ENCODE measurements at regions not wholly inside any gene's neighbourhood (a gene's known extent, or its start where the extent isn't known, plus 50 kb on each side); places are given as distances from the start of the nearest gene placed in this dataset.

DNA sequence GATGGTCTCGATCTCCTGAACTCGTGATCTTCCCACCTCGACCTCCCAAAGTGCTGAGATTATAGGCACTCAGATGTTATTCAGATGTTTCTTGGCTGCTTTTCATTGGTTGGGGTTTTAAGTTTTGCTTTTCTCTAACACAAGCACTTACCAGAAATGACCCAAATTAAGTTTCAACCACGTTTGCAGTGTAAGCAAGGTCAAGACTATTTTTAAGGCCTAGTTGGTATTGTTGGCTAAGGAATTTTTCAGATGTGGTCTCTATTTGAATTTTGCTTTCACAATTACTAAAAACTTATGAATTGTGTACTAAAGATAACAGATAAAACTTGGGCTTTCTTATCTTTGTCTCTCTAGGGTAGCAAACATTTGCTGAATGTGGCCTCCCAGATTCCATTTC is 1756.9 kb upstream of the TENM3 start:
- DNase-seq (ENCODE audit: extremely low read depth, low read depth, low spot score) = no peak

DNA sequence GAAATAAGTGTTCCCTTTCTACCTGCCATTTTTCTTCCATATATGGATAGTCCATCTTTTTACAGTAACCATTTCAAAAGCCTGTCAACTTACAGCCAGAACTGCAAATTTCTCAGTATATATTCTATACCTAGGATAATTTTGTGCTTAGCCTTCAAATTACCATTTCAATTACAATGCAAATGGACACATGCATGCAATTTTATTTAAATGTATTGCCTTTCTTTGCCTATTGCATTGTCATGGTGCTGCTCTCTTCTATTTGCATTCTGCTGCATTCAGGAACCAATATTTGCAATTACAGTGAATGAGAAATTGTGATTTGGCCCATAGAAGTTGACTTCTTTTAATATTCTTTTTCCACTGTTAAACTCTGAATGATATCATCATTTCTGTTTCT is 1753.4 kb upstream of the TENM3 start:
- DNase-seq (ENCODE audit: extremely low read depth, low read depth, low spot score) = no peak

DNA sequence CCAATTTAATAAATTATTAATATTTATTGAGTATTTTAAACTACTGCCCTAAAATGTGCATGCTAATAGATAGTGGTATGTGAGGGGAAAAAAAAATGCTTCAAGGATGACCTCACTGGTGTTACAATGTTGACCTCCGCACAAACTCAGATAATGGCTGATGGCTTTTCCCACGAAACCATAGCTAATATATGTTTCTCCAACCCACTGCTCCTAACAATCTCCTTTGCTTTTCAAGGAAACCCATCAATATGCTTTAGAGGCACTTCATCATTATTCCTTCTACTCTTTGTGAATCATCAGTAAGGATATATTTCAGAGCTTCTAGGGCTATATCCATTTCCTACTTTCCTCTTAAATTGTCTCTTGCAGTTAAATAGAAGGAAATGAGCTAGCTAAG is 1752.0 kb upstream of the TENM3 start:
- no peak for DNase-seq (ENCODE audit: extremely low read depth, low read depth, low spot score)

DNA sequence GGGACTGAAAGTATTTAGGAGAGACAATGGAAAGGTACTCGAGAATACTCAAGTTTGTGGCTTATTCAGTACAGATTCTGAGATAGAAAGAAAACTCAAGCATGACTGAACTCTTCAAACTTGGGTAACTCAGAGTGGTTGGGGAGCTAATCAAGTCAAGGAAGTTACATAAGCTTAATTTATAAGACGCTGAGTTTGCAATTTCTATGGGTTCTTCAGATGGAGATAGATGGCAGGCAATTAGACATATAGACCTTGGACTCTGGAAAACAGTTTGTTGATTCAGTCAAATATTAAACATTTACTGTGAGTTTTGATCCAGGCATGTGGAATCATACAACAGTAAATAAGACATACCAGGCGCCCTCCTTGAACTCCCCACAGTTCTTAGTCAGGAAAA is 1749.9 kb upstream of the TENM3 start:
- no peak for DNase-seq (ENCODE audit: extremely low read depth, low read depth, low spot score)

DNA sequence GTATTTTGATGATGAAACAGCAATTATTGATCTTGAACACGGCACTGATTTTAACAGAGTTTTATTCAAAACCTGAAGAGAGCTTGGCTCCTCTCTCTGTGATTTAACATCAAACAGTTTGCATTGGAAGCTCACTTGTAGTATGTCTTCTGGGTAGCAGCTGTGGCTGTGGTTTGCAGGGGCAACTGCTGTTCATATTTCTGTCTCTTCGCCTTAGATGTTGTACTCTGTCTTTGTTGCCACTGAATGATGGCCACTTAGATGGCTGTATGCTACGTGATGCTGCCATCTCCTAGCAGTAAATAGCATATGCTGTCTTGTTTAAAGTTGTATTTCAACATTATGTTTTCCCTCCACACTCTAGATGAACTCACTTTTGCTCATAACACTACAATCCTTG is 1743.0 kb upstream of the TENM3 start:
- DNase-seq (ENCODE audit: extremely low read depth, low read depth, low spot score) = no peak

DNA sequence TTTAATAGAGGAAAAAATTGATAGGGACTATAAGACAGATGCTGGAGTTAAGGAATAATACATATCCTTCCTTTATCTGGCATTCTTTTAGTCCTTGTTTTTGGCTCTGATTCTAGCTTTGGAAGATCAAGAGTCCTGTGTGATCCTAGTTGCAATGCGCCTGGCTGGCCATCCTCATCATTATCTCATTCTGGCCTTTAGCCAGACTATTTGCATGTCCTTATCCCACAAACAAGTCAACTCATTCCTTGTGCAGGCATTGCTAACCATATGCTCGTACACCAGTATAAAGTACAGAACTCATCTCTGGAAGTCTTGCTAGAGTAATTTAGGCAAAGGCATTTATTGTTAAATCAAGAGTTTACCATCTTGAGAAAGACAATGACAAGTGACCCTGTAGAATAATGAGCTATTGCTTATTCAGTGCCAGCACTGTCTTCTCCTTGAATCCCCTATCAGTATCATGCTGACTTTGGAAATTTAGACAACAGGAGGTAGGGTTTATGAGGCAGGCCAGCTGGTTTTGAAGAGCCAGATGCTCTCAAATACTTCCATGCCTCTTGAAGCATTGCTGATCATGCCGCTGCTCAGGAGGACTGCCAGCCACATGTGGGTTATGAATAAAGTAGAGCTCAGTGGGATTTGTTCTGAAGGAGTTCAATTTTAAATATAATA is 1730.3 kb upstream of the TENM3 start:
- DNase-seq (ENCODE audit: extremely low read depth, low read depth, low spot score) = no peak

DNA sequence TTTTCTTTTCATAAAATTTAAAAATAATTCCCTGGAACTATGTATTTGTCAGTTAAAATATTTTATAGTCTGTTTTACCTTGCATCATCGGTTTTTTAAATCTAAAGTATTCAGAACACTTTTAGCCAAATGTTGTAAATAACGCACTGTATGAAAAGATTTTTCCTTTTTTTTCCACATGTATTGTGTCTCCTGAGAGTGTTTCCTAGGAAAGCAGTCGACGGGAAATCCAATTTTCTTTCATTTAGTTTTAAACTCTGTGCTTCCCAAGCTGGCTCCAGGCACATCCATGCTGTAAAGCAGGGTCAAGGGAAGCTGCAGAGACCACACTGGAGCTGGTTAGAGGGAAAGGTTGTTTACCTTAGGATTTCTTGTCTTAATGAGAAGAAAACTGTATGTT is 1724.3 kb upstream of the TENM3 start:
- no peak for DNase-seq (ENCODE audit: extremely low read depth, low read depth, low spot score)

DNA sequence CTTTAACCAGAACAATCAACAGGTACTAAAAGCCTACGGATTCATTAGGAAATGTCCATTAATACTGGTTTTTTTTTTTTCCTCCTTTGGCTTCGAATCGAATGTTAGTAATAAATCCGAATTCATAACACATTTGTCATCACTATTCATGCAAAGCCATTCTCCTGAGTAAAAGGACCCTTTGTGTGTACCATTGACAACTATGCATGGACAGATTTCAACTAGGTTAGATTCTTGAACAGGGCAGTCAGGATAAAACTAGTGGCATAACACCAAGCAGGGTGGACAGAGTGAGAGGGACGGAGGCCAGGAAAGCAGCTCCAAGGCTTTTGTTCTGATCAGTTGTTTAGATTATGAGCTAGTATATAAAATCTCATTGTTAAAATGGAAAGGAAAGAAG is 1722.0 kb upstream of the TENM3 start:
- DNase-seq (ENCODE audit: extremely low read depth, low read depth, low spot score) = no peak

DNA sequence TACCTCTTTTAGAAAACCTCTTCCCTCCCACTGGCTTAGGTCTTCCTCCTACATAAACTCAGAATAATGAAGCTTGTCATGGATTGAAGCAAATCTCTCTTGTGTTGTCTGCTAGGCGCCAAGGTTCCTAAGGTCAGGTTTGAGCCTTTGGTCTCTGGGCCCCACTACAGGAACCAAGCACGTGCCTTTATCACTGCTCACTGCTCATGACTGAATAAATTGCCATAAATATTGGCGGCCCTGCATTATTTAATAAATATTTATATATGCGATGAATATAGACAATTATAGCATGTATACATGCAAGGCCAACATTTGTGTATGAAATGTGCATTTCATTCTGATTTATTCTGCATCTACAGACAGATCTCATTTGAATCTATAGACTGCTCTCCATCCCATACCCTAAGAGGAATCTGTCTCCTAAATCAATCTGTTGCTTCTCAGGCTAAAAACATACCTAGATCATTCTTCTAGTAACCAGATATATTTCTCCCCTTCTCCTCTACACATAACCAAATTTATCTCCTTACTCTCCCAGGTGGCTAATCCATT is 1717.6 kb upstream of the TENM3 start:
- no peak for DNase-seq (ENCODE audit: extremely low read depth, low read depth, low spot score)

DNA sequence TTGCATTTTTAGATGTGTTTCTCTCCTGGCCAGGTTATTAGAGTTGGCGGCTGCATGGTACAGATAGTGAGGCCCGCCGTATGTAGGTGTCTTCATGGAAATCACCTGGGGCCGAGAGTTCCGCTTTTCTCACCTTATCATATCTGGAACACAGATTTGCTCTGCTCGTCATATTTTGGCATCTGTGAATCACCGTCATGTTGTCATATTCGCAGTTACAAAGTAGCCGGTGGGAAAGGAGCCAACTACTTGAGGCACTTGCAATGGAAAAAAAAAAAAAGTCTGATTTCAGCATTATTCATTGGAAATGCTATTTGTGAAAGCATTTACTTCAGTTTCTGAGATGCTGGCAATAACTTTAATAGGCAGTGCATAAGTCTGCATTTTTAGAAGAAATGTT is 1715.2 kb upstream of the TENM3 start:
- no peak for DNase-seq (ENCODE audit: extremely low read depth, low read depth, low spot score)

DNA sequence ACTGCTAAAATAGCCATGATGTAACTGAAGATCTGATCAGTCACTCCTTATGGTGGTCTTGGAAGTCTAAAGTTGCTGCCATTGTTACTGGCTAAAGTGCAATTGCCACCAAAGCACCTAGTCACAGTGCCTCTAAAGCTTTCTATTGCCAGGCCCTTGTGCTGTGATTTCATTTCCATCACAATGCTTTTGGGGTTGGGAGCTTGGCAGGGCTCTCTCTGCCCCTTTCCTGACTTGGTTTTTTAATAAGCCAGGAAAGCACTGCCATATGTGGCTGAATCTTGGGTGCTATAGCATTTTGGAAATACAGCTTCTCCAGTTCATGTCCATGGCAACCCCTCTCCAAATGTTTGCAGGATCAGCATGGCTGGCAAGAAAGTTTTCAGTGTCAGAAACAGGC is 1712.4 kb upstream of the TENM3 start:
- no peak for DNase-seq (ENCODE audit: extremely low read depth, low read depth, low spot score)

DNA sequence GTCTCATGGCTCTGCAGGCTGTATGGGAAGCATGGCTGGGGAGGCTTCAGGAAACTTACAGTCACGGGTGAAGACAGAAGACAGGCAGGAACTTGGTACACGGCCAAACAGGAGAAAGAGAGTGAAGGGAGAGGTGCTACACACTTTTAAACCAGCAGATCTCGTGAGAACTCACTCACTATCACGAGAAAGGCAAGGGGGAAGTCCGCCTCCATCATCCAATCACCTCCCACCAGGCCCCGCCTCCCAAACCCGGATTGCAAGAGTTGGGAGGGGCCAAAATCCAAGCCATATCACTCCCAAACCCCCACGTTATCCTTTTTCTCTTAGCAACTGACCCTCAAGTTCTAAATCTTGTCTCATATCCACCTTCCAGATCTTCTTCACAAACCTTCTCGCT is 1710.5 kb upstream of the TENM3 start:
- DNase-seq (ENCODE audit: extremely low read depth, low read depth, low spot score) = no peak

DNA sequence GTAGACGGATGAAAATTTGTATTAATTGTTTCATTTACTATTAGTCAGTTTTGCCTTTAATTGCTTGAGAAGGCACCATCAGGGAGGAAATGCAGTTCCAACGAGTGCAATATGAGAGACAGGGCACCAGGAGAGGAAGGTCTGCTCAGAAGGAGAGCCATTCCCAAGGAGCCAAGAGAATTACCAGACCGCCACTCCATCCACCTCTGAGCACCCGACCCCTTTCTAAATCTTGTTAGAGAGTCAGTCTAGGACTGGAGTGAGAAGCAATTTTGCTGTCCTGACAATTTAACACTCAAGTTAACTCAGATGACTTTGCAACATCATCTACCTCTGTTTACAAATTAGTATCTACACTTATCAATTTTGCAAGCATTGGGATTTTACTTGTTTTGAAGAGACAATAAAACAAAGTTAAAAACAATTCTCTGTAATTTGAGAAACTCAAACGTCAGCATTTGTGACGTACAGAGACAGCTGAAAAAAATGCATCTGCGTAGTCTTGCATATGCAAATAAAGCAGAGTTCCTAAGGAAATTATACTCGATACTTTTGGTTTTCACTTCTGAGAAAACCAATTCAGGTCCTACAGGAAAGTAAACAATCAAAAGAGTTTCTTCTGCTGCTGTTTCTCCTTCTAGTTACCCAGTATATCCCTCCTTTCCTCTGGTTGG is 1704.7 kb upstream of the TENM3 start:
- DNase-seq (ENCODE audit: extremely low read depth, low read depth, low spot score) = no peak

DNA sequence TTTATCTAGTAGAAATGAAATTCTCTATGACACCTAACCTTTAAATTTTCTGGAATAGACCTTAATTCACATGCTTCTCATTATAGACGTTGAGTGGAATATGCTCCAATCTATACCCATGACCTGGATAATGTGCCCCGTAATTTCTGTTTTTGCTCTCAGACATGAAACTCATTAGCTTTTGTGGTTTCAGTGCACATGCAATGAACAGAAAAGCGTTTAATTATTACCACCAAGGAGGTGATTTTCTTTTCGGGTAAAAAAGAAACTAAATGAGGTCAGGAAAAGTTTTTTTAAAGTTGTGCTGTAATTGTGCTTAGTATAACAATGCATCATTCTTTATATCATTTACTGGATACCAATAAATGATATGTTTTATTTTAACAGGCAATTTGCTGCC is 1703.9 kb upstream of the TENM3 start:
- DNase-seq (ENCODE audit: extremely low read depth, low read depth, low spot score) = no peak

DNA sequence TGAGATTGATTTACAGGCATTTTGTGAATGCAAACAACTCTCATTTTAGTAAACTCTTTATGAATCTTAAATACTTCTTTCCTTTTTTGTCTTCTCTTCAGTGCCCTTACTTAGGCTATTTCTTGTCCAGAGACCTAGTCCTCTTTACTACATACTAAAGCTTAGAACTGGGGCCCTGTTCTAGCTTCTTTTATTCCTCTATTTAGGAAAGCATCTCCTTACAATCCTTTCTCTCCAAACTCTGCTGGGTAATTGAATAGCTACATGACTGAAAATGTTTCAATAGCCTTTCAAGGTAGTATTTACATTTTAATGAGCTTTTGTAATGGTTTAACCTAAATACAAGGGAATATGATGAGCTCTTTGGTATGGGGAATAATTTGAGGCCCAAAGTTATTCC is 1701.5 kb upstream of the TENM3 start:
- DNase-seq (ENCODE audit: extremely low read depth, low read depth, low spot score) = no peak

DNA sequence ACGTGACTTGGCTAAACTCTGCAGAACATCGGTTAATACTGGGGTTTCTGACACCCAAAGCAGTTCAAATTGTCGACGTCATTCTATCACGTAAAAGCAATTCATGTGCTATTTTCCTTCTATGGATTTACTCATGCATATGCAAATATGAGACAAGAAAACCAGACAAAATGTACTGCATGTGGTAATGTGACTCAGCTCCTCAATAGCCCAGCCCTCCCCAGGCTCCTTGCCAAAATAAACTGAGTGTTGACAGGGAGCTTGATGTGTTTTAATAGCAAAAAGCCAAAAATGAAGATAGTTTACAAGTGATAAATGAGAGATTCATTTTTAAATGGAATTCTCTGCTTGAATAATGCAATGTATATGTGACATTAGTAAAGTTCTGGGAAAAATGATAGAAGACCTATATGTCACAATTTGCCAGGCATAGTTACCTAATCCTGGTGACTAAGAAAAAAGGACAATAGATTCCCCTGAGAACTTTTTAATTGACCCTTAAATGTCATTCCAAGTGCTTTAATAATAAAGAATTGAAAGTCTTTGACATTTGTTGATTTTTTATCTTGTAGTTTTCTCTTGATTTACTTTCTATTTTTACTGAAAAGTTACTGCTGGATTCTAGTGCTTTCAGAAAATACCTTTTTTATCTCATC is 1700.6 kb upstream of the TENM3 start:
- DNase-seq (ENCODE audit: extremely low read depth, low read depth, low spot score) = no peak

DNA sequence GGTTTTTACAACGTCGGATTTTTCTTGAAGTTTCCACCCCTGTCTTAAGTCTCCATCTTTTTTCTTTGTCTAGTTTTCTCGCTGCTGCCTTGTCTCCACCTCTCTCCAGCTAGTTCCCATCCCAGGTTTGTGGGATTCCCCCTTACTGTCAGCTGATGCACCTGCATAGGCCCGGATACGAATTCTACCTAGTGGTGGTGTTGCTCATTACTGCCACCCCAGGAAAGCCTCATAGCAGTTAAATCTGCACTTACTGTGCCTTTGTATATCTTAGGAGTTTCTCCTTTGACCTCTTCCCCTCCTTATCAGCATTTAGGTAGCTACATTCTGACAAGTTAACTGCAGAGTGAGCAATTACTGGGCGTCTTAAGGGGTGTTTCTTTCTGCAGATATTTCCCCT is 1693.1 kb upstream of the TENM3 start:
- DNase-seq (ENCODE audit: extremely low read depth, low read depth, low spot score) = no peak

DNA sequence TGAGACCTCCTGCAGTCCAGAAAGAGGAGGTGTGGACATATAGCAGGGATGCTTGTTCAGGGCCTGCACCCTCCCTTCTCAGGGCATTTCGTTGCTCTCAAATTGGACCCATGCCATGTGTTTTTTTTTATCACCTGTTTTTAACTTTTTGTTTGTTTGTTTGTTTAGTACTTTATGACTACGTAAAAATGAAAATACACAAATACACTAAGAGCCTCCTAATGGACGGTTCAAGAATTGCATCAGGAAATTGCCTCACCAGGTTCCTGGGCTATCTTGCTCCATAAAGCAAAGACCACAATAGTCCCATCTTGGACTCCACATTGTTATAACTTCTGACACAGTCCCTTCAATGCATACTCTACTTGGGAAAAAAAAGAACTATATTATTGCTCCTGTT is 1685.9 kb upstream of the TENM3 start:
- DNase-seq (ENCODE audit: extremely low read depth, low read depth, low spot score) = no peak

DNA sequence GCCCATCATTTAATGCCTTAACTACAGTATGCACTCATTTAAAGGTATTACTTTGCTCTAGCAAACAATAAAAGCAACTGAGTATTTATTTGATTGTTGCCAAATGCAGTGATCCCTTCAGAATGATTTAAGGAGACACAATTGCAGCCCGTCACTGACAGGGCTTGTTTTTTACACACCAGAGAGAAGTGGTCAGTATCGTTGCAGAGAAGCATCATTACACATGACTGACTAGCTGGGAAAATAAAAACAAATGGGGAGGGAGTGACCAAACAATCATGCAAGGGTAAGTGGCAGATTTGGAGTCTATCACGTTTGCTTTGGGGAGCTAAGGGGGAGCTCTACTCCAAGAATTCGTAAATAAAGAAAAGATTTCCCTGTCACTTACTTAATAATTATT is 1685.3 kb upstream of the TENM3 start:
- no peak for DNase-seq (ENCODE audit: extremely low read depth, low read depth, low spot score)

DNA sequence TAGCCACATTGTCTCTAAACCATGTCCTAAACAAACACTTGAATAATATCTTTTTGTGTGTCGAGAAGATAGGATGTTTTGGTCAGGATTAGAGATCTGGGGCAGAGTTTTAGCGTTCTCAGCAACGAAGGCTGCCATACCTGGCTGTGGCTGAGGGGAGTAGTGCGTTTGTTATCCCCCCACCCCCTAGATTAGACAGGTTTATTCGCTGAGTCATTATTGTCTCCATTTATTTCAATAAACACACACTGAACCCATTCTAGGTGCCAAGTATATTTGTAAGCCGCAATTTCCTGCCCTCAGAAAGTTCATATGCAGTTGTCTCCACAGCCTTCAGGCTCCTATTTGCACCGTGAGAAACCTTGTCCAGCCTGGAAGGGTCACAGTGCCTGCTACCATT is 1684.8 kb upstream of the TENM3 start:
- no peak for DNase-seq (ENCODE audit: extremely low read depth, low read depth, low spot score)

DNA sequence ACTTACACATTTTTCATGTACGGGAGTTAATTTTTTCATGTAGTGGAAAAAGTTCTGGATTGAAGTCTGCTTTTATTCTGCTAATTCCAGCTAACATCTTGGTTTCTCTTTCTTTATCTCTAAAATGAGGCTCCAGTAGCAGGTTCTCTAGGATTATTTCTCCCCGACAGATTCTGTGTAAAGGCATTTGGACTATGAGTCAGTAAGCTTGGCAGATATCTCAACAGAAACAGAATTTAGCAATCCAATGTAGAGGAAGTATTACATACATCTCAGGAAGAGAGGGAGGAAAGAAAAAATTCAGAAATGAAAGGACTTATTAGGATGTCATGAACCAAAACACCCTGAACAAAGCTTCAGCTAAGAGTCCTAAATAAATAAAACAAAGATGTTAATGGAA is 1682.3 kb upstream of the TENM3 start:
- no peak for DNase-seq (ENCODE audit: extremely low read depth, low read depth, low spot score)

DNA sequence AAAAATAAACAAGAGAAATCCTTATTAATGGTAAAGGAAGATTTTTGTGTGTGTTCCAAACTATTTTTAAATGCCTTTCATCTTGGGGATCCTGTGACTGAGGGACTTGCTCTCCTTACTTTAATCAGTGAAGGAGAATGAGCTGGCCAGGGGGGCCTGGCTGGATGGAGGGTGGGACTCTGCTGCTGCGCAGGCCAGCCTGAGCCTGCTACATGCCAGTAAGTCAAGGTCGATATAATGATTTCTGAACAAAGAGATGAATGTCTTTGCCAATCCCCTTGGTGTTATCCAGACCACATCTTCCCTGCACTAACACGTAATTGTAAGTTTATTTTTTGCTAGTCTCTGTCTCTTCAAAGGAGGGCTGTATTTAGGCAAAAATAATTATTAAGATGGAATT is 1679.2 kb upstream of the TENM3 start:
- no peak for DNase-seq (ENCODE audit: extremely low read depth, low read depth, low spot score)
